SK-N-SH (cell line): ENCODE measurements at regions not wholly inside any gene's neighbourhood (a gene's known extent, or its start where the extent isn't known, plus 50 kb on each side); places are given as distances from the start of the nearest gene placed in this dataset.

Experiments
- EP300 ChIP-seq, 2 experiments: IDR thresholded peaks; 2 replicates each; pipeline versions ENCODE4 v1.4.0 to v1.6.1; 2012; ENCODE audit warnings: borderline replicate concordance in 1 of 2, low read depth in 1 of 2, low read length in 1 of 2
- EZH2phosphoT487 ChIP-seq: fragments of 200-600 bp; sonication (generic); IDR thresholded peaks from 2 replicates; pipeline ENCODE4 v1.6.1; 2017; ENCODE audit warnings: low read depth, mixed run types, mild to moderate bottlenecking, antibody characterized with exemption, moderate library complexity, borderline replicate concordance
- POLR2AphosphoS5 ChIP-seq: IDR thresholded peaks from 2 replicates; pipeline ENCODE4 v1.6.1; 2012; ENCODE audit warnings: low read depth, low read length
- SIN3A ChIP-seq: IDR thresholded peaks from 2 replicates; pipeline ENCODE4 v1.6.1; 2012; ENCODE audit warnings: low read depth, mild to moderate bottlenecking, low read length, moderate library complexity, borderline replicate concordance
- SMC3 ChIP-seq: IDR thresholded peaks from 2 replicates; pipeline ENCODE4 v1.6.1; 2012; ENCODE audit warnings: low read depth, low read length, improper control_type of control experiment
- TF ChIP-seq, protein P1 (sequence below): fragments of 200-600 bp; sonication (generic); IDR thresholded peaks from 2 replicates; pipeline ENCODE4 v1.6.1; 2017; ENCODE audit warnings: antibody characterized with exemption, mild to moderate bottlenecking, moderate library complexity
- TF ChIP-seq, protein P2 (sequence below): IDR thresholded peaks from 2 replicates; pipeline ENCODE4 v1.4.0; 2012; ENCODE audit warnings: low read depth, borderline replicate concordance

DNA sequence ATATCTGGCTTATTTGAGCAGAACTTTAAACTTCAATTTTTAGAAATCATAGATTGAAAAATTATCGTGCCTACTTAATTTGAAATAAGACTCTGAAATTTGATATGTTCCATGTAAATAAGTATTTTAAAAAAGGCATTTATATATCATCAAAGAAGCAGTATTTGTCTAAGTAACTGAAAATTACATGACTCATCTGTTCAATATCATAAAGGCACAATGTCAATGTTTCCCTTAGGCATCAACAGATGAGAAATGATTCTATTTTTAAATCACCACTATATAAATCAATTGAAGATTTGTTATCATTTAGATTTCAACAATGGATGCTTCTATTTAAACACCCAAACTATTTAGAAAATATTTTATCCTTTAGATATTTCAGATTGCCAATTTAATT lies 142.9 kb upstream of the POU5F2 start:
- TF ChIP-seq, protein P1, sequence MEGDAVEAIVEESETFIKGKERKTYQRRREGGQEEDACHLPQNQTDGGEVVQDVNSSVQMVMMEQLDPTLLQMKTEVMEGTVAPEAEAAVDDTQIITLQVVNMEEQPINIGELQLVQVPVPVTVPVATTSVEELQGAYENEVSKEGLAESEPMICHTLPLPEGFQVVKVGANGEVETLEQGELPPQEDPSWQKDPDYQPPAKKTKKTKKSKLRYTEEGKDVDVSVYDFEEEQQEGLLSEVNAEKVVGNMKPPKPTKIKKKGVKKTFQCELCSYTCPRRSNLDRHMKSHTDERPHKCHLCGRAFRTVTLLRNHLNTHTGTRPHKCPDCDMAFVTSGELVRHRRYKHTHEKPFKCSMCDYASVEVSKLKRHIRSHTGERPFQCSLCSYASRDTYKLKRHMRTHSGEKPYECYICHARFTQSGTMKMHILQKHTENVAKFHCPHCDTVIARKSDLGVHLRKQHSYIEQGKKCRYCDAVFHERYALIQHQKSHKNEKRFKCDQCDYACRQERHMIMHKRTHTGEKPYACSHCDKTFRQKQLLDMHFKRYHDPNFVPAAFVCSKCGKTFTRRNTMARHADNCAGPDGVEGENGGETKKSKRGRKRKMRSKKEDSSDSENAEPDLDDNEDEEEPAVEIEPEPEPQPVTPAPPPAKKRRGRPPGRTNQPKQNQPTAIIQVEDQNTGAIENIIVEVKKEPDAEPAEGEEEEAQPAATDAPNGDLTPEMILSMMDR: no peak
- TF ChIP-seq EP300 (IDR thresholded peaks at IDR 0.05; ENCODE audit: borderline replicate concordance in 1 of 2, low read depth in 1 of 2, low read length in 1 of 2) (no peak), EZH2phosphoT487 (no peak), POLR2AphosphoS5 (no peak), SMC3 (no peak), SIN3A (no peak)
- TF ChIP-seq, protein P2, sequence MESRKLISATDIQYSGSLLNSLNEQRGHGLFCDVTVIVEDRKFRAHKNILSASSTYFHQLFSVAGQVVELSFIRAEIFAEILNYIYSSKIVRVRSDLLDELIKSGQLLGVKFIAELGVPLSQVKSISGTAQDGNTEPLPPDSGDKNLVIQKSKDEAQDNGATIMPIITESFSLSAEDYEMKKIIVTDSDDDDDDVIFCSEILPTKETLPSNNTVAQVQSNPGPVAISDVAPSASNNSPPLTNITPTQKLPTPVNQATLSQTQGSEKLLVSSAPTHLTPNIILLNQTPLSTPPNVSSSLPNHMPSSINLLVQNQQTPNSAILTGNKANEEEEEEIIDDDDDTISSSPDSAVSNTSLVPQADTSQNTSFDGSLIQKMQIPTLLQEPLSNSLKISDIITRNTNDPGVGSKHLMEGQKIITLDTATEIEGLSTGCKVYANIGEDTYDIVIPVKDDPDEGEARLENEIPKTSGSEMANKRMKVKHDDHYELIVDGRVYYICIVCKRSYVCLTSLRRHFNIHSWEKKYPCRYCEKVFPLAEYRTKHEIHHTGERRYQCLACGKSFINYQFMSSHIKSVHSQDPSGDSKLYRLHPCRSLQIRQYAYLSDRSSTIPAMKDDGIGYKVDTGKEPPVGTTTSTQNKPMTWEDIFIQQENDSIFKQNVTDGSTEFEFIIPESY: no peak
